BLaER1 treated with 17β-estradiol and CSF1 and Interleukin-3, amounts not matched to agents 10 nM and 100 nM (cell line): ENCODE measurements at regions not wholly inside any gene's neighbourhood (a gene's known extent, or its start where the extent isn't known, plus 50 kb on each side); places are given as distances from the start of the nearest gene placed in this dataset.

Experiments
- H3K27ac ChIP-seq, 11 experiments: shearing (Covaris generic); formaldehyde crosslinking; 2 replicates each; pipeline ENCODE4 v1.8.1; 2022
- H3K27me3 ChIP-seq, 11 experiments: shearing (Covaris generic); formaldehyde crosslinking; 2 replicates each; pipeline ENCODE4 v1.8.1; 2022
- H3K36me3 ChIP-seq, 11 experiments: shearing (Covaris generic); formaldehyde crosslinking; 2 replicates each; pipeline ENCODE4 v1.8.1; 2022
- H3K4me1 ChIP-seq, 10 experiments: shearing (Covaris generic); formaldehyde crosslinking; 2 replicates each; pipeline ENCODE4 v1.8.1; 2022
- H3K4me2 ChIP-seq, 11 experiments: shearing (Covaris generic); formaldehyde crosslinking; 2 replicates each; pipeline ENCODE4 v1.8.1; 2022
- H3K4me3 ChIP-seq, 10 experiments: shearing (Covaris generic); formaldehyde crosslinking; 2 replicates each; pipeline ENCODE4 v1.8.1; 2022
- H3K9ac ChIP-seq, 11 experiments: shearing (Covaris generic); formaldehyde crosslinking; 2 replicates each; pipeline ENCODE4 v1.8.1; 2022
- H3K9me3 ChIP-seq, 11 experiments: shearing (Covaris generic); formaldehyde crosslinking; replicated peaks in 1 of 11; 2 replicates each; pipeline ENCODE4 v1.8.1; 2022
- H4K20me1 ChIP-seq, 11 experiments: shearing (Covaris generic); formaldehyde crosslinking; 2 replicates each; pipeline ENCODE4 v1.8.1; 2022
- Cebpa-rat ChIP-seq, 11 experiments: shearing (Covaris generic); IDR thresholded peaks; 2 replicates each; pipeline ENCODE4 v1.8.1; 2022

GRCh38 chr14:48456051-48456450, 780.6 kb upstream of the MDGA2 start:
- no peaks in the 10 kb centered on the region for H3K9me3 ChIP-seq
- H3K4me2 ChIP-seq, result no peak overlapping the region
- H3K4me1 ChIP-seq, result no peaks in the 10 kb centered on the region
- H3K9ac ChIP-seq, result no peak overlapping the region
- H3K27me3 ChIP-seq, result no peaks in the 10 kb centered on the region
- no peak overlapping the region for H3K27ac ChIP-seq
- H4K20me1 ChIP-seq, result no peaks in the 10 kb centered on the region
- TF ChIP-seq Cebpa-rat (IDR thresholded peaks at IDR 0.05), result no peak
- H3K36me3 ChIP-seq, result no peaks in the 10 kb centered on the region
- no peak overlapping the region for H3K4me3 ChIP-seq

- TF ChIP-seq Cebpa-rat (IDR thresholded peaks at IDR 0.05), result no peak
- no peak overlapping the region for H3K4me3 ChIP-seq
Measured at GRCh38 chr14:48454887-48455286, 779.5 kb upstream of the MDGA2 start.

GRCh38 chr14:48452437-48452995, 777.1 kb upstream of the MDGA2 start:
- no peaks in the 10 kb centered on the region for H3K4me1 ChIP-seq
- H3K36me3 ChIP-seq, result no peaks in the 10 kb centered on the region
- H4K20me1 ChIP-seq, result no peaks in the 10 kb centered on the region
- H3K27me3 ChIP-seq, result no peaks in the 10 kb centered on the region
- H3K27ac ChIP-seq, result no peak overlapping the region
- H3K4me2 ChIP-seq, result no peak overlapping the region
- no peak overlapping the region for H3K4me3 ChIP-seq
- TF ChIP-seq Cebpa-rat (IDR thresholded peaks at IDR 0.05), result no peak
- no peak overlapping the region for H3K9ac ChIP-seq
- no peaks in the 10 kb centered on the region for H3K9me3 ChIP-seq

More at GRCh38 chr14:48454887-48455286, 779.5 kb upstream of the MDGA2 start:
- Histone ChIP-seq H3K4me1 (no peaks in the 10 kb centered on the region), H3K9me3 (no peaks in the 10 kb centered on the region), H3K27ac (no peak overlapping the region), H3K36me3 (no peaks in the 10 kb centered on the region), H3K27me3 (no peaks in the 10 kb centered on the region), H4K20me1 (no peaks in the 10 kb centered on the region), H3K9ac (no peak overlapping the region), H3K4me2 (no peak overlapping the region)

- H3K27ac ChIP-seq, result no peak overlapping the region
- no peak overlapping the region for H3K4me2 ChIP-seq
- no peak overlapping the region for H3K9ac ChIP-seq
- no peaks in the 10 kb centered on the region for H3K4me1 ChIP-seq
- H3K27me3 ChIP-seq, result no peaks in the 10 kb centered on the region
- no peaks in the 10 kb centered on the region for H3K9me3 ChIP-seq
- no peaks in the 10 kb centered on the region for H3K36me3 ChIP-seq
- no peaks in the 10 kb centered on the region for H4K20me1 ChIP-seq
- TF ChIP-seq Cebpa-rat (IDR thresholded peaks at IDR 0.05), result no peak
- no peak overlapping the region for H3K4me3 ChIP-seq
Measured at GRCh38 chr14:48435221-48435620, 759.8 kb upstream of the MDGA2 start.

DNA sequence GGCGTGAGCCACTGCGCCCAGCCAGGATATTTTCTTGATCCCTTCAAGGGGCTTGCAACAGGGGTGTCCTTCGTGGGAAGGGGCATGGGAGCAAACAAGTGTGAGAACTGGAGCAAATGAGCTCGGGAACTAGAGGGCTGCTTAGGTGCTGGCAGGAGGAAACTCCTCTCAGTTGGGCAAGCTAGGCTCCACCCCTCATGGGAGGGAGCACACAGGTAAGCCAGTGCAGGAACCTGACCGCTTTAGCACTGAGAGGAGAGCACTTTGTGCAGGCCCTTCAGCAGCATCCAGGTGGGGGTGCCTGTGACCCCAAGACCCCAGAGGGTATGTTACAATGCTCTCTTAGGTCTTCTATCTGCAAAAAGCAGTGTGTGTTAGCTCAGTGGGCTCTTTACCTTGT, 755.4 kb upstream of the MDGA2 start:
- no peak overlapping the region for H3K9ac ChIP-seq
- TF ChIP-seq Cebpa-rat (IDR thresholded peaks at IDR 0.05), result no peak

DNA sequence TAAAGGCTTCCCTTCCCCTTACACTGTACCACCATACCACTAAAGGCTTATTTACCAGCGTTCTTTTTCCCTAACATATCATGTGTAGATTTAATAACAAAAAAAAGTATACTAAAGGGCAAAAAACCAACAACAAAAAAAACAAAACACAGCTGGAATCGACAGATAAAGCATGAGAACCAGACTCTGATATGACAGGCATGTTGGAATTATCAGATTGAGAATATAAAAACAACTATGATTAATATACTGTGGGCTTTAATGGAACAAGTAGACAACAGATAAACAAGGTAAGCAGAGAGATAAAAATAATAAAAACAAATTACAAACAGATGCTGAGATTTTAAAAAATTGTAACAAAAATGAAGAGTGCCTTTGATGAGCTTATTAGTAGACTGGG, 754.1 kb upstream of the MDGA2 start:
- Histone ChIP-seq H3K9me3 (no peaks in the 10 kb centered on the region), H4K20me1 (no peaks in the 10 kb centered on the region), H3K4me3 (no peak overlapping the region), H3K36me3 (no peaks in the 10 kb centered on the region), H3K9ac (no peak overlapping the region), H3K27ac (no peak overlapping the region), H3K27me3 (no peaks in the 10 kb centered on the region), H3K4me1 (no peaks in the 10 kb centered on the region), H3K4me2 (no peak overlapping the region)
- TF ChIP-seq Cebpa-rat (IDR thresholded peaks at IDR 0.05), result no peak

More for the DNA sequence above, 755.4 kb upstream of the MDGA2 start:
- no peak overlapping the region for H3K27ac ChIP-seq
- H3K4me3 ChIP-seq, result no peak overlapping the region
- H3K36me3 ChIP-seq, result no peaks in the 10 kb centered on the region
- H3K4me2 ChIP-seq, result no peak overlapping the region
- no peaks in the 10 kb centered on the region for H3K9me3 ChIP-seq
- no peaks in the 10 kb centered on the region for H3K27me3 ChIP-seq
- no peaks in the 10 kb centered on the region for H4K20me1 ChIP-seq
- H3K4me1 ChIP-seq, result no peaks in the 10 kb centered on the region

DNA sequence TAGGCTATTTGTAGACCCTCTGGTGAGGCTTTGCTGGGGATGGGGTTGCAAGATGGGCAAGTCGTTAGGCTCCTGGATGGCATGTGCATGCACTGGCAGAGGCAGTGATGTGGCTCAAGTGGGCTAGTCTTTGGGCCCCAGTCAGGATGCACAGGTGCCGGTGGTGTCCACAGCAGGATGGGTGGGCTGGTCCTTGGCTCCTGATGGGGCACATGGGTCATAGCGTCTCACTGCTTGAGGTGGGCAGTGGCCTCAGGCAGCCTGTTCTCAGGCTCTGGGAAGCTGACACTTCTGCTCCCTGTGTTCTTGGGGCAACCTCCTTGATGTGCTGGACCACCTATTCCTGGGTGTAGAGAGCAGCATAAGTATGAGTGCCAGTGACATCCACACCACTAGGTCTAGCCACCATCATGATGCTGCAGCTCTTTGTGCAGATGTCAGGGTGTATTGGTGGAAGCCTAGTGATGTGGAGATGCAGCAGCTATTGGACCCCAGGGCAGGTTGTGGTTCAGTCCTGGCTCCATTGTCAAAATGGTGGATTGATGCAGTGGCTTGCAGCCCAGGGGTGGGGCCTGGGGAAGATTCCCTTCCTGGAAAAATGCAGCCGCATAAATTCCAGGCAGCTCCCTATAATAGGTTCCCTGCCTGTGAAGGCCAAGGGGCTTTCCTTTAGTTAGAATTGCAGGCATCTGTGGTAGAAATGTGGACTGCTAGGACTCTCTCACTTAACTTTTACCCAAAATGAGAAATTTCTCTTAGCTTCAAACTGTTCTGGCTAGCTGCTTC, 742.5 kb upstream of the MDGA2 start:
- H3K4me3 ChIP-seq, result no peak overlapping the region
- no peak overlapping the region for H3K27ac ChIP-seq
- H3K27me3 ChIP-seq, result no peaks in the 10 kb centered on the region

DNA sequence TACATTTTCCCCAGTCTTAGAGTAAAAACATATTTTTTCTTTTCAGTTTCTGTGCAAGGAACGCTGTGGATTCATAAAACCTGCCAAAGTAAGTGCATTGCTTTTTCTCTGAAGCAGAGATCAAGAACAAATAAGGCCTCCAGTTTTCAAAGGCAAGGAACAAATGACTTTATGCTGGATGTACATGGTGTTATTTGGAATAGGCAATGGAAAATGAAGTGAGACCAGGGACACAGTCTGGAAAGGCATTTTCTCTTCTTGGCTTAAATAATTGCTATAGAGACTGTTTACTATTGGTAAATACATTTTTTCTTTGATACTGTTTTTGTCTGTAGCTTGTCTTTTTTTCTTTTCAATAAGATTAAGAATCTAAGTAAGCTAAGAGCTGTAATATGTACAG, 725.9 kb upstream of the MDGA2 start:
- no peaks in the 10 kb centered on the region for H3K27me3 ChIP-seq
- no peaks in the 10 kb centered on the region for H3K36me3 ChIP-seq
- peaks cover 0 to 16% (median 6%) of the 10 kb centered on the region in 11 experiments; a peak in 10 of 22 replicates for H3K9me3 ChIP-seq
- no peak overlapping the region for H3K4me3 ChIP-seq
- H3K4me1 ChIP-seq, result no peaks in the 10 kb centered on the region
- no peak overlapping the region for H3K27ac ChIP-seq
- TF ChIP-seq Cebpa-rat (IDR thresholded peaks at IDR 0.05), result no peak
- no peak overlapping the region for H3K4me2 ChIP-seq
- H3K9ac ChIP-seq, result no peak overlapping the region; a peak in 1 of 22 replicates
- no peaks in the 10 kb centered on the region for H4K20me1 ChIP-seq

More for the DNA sequence above, 742.5 kb upstream of the MDGA2 start:
- Histone ChIP-seq H4K20me1 (no peaks in the 10 kb centered on the region), H3K4me2 (no peak overlapping the region), H3K9ac (no peak overlapping the region), H3K36me3 (no peaks in the 10 kb centered on the region), H3K9me3 (peaks cover 0 to 21% (median 12%) of the 10 kb centered on the region in 11 experiments; a peak in 16 of 22 replicates), H3K4me1 (no peaks in the 10 kb centered on the region)
- no peak for TF ChIP-seq Cebpa-rat (IDR thresholded peaks at IDR 0.05)

DNA sequence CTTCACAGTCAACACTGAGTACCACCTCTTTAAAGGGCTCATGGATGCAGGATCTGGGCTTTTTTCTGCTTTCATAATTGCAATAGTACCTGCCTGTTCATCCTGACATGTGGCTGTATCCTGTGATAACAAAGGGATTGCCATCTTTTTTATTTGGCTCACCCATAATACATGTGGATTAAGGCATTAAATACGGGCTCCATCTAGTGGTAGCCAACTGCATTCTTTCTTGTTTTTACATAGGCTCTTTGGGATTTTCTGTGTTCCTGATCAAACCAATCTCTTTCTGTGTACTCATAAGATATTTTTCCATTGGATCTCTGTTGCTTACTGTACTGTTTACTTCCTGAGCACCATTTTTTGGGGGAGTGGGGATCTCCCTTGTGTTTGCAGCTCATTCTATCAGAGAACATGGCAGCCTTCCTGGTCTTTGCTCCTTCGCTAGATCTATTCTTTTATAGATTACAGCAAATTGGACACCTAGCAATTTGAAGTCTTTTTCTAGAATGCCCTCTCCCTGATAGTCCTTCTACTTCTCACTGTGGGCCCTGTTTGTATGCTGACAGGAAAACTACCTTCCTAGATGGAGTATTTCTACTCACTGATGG, 723.4 kb upstream of the MDGA2 start:
- Histone ChIP-seq H3K27ac (no peak overlapping the region), H3K9me3 (peaks cover 0 to 6% (median 0%) of the 10 kb centered on the region in 11 experiments; a peak in 1 of 22 replicates), H3K4me2 (no peak overlapping the region), H3K27me3 (no peaks in the 10 kb centered on the region), H4K20me1 (no peaks in the 10 kb centered on the region), H3K36me3 (no peaks in the 10 kb centered on the region), H3K4me3 (no peak overlapping the region), H3K4me1 (no peaks in the 10 kb centered on the region), H3K9ac (no peak overlapping the region)
- no peak for TF ChIP-seq Cebpa-rat (IDR thresholded peaks at IDR 0.05)
